ENCODE measurements at regions not wholly inside any gene's neighbourhood (a gene's known extent, or its start where the extent isn't known, plus 50 kb on each side); places are given as distances from the start of the nearest gene placed in this dataset.

DNA sequence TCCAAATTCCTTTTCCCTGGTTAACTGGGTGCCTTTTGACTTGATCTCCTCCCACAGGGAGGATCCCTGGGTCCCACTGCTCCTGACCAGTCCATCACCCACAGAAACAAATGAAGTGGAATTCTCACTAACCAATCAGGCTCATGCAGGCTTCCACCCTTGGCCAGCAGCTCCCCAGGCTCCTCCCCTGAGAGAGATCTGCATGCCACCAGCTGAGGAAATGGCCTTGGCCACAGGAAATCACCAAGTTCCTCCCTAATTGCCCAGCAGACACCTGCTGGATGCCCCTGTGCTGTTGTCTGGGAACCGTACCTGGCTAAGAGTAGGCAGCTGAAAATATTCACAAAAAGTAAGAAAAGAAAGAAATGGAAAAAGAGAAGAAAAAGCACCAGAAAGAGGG lies 207.4 kb downstream of the NCK2 start:
- H3K4me2 ChIP-seq (replicated peaks; ENCODE audit: low read depth, low read length, poor library complexity, severe bottlenecking) = no peak overlapping the region
- Mint-ChIP-seq H3K27me3 (peaks cover 8% of the 10 kb centered on the region), H3K9me3 (ENCODE audit: insufficient read depth) (no peaks in the 10 kb centered on the region), H3K4me3 (no peak overlapping the region), H3K27ac (no peak overlapping the region), H3K4me1 (peaks cover 9% of the 10 kb centered on the region)
- H3K27ac ChIP-seq (ENCODE audit: low read length in 2 of 2) = no peak overlapping the region
- ChIA-PET POLR2A (no interaction called here), CTCF (no interaction called here)
- H3K9ac ChIP-seq (ENCODE audit: low read length) = no peak overlapping the region
- intact Hi-C loops (cut with micrococcal nuclease) = no loop called here
- DNase-seq = no peak
- H3K4me3 ChIP-seq (ENCODE audit: control extremely low read depth in 1 of 5, extremely low read depth in 1 of 5, insufficient read depth in 1 of 5, low read depth in 2 of 5, low read length in 4 of 5) = no peak overlapping the region
- no peak overlapping the region for H2AFZ ChIP-seq (ENCODE audit: insufficient read depth, low read depth, low read length, poor library complexity, severe bottlenecking)
- peaks cover 0 to 2% (median 0%) of the 10 kb centered on the region in 4 experiments for H3K27me3 ChIP-seq (replicated peaks in 1 of 4; ENCODE audit: control extremely low read depth in 1 of 4, control insufficient read depth in 3 of 4, insufficient read depth in 4 of 4, low read length in 3 of 4)
- no peaks in the 10 kb centered on the region for H3K36me3 ChIP-seq (replicated peaks in 1 of 2; ENCODE audit: control extremely low read depth in 1 of 2, control insufficient read depth in 1 of 2, extremely low read depth in 1 of 2, insufficient read depth in 2 of 2, low read length in 1 of 2)
- whole genome bisulfite sequencing (ENCODE audit: insufficient coverage) = no CpG with 5 or more reads among the region's 1 CpG
- TF ChIP-seq EZH2 (IDR thresholded peaks at IDR 0.05; ENCODE audit: borderline replicate concordance, insufficient read depth, low read depth, low read length, poor library complexity, severe bottlenecking) = no peak
- TF ChIP-seq, protein P1, sequence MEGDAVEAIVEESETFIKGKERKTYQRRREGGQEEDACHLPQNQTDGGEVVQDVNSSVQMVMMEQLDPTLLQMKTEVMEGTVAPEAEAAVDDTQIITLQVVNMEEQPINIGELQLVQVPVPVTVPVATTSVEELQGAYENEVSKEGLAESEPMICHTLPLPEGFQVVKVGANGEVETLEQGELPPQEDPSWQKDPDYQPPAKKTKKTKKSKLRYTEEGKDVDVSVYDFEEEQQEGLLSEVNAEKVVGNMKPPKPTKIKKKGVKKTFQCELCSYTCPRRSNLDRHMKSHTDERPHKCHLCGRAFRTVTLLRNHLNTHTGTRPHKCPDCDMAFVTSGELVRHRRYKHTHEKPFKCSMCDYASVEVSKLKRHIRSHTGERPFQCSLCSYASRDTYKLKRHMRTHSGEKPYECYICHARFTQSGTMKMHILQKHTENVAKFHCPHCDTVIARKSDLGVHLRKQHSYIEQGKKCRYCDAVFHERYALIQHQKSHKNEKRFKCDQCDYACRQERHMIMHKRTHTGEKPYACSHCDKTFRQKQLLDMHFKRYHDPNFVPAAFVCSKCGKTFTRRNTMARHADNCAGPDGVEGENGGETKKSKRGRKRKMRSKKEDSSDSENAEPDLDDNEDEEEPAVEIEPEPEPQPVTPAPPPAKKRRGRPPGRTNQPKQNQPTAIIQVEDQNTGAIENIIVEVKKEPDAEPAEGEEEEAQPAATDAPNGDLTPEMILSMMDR (IDR thresholded peaks at IDR 0.05) = no peak
- no peaks in the 10 kb centered on the region for H4K20me1 ChIP-seq (ENCODE audit: control insufficient read depth, insufficient read depth, low read length, poor library complexity, severe bottlenecking)
- peaks cover 0 to 2% (median 0%) of the 10 kb centered on the region in 3 donors for H3K9me3 ChIP-seq (ENCODE audit: control extremely low read depth in 1 of 3, control insufficient read depth in 2 of 3, insufficient read depth in 1 of 3, low read length in 2 of 3)
- H3K4me1 ChIP-seq (ENCODE audit: control insufficient read depth in 2 of 2, insufficient read depth in 2 of 2, low read length in 2 of 2) = peaks cover 4% of the 10 kb centered on the region in 2 donors
- no peak for ATAC-seq (ENCODE audit: low read depth)
- no peaks in the 10 kb centered on the region for H3K79me2 ChIP-seq (ENCODE audit: control insufficient read depth, insufficient read depth, low read length)

DNA sequence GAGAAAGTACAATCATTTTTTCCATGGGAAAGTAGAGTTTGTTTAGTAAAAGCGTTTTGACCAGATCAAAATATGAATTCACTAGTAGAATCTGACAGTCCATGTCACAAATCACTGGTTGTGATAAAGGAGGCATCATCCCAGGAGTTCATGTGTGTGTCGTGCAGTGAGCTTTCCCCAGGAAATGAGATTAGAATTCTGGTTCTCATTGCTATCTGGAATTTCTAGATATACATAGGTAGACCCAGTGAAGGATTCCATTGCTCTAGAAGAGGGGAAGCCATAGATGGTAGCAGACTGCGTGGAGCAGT lies 206.6 kb downstream of the NCK2 start:
- no peaks in the 10 kb centered on the region for H3K79me2 ChIP-seq (ENCODE audit: control insufficient read depth, insufficient read depth, low read length)
- ChIA-PET CTCF (no interaction called here), POLR2A (no interaction called here)
- no peak overlapping the region for H2AFZ ChIP-seq (ENCODE audit: insufficient read depth, low read depth, low read length, poor library complexity, severe bottlenecking)
- H3K4me1 Mint-ChIP-seq = peaks cover 9% of the 10 kb centered on the region
- no peaks in the 10 kb centered on the region for H3K36me3 ChIP-seq (replicated peaks in 1 of 2; ENCODE audit: control extremely low read depth in 1 of 2, control insufficient read depth in 1 of 2, extremely low read depth in 1 of 2, insufficient read depth in 2 of 2, low read length in 1 of 2)
- DNase-seq (no peak), ATAC-seq (ENCODE audit: low read depth) (no peak)
- TF ChIP-seq EZH2 (IDR thresholded peaks at IDR 0.05; ENCODE audit: borderline replicate concordance, insufficient read depth, low read depth, low read length, poor library complexity, severe bottlenecking) = no peak
- TF ChIP-seq, protein P1 (IDR thresholded peaks at IDR 0.05) = no peak
- peaks cover 0 to 2% (median 0%) of the 10 kb centered on the region in 3 donors for H3K9me3 ChIP-seq (ENCODE audit: control extremely low read depth in 1 of 3, control insufficient read depth in 2 of 3, insufficient read depth in 1 of 3, low read length in 2 of 3)
- no peak overlapping the region for H3K27ac ChIP-seq (ENCODE audit: low read length in 2 of 2)
- H3K9ac ChIP-seq (ENCODE audit: low read length) = no peak overlapping the region
- 65% methylated on average over 2 of the region's 3 CpGs for WGBS (ENCODE audit: insufficient coverage)
- peaks cover 6% of the 10 kb centered on the region for H3K27me3 Mint-ChIP-seq
- H3K4me2 ChIP-seq (replicated peaks; ENCODE audit: low read depth, low read length, poor library complexity, severe bottlenecking) = no peak overlapping the region
- no peak overlapping the region for H3K27ac Mint-ChIP-seq
- H3K4me1 ChIP-seq (ENCODE audit: control insufficient read depth in 2 of 2, insufficient read depth in 2 of 2, low read length in 2 of 2) = peaks cover 4% of the 10 kb centered on the region in 2 donors
- no peaks in the 10 kb centered on the region for H4K20me1 ChIP-seq (ENCODE audit: control insufficient read depth, insufficient read depth, low read length, poor library complexity, severe bottlenecking)
- H3K4me3 ChIP-seq (ENCODE audit: control extremely low read depth in 1 of 5, extremely low read depth in 1 of 5, insufficient read depth in 1 of 5, low read depth in 2 of 5, low read length in 4 of 5) = no peak overlapping the region
- no peak overlapping the region for H3K4me3 Mint-ChIP-seq
- no peaks in the 10 kb centered on the region for H3K9me3 Mint-ChIP-seq (ENCODE audit: insufficient read depth)
- H3K27me3 ChIP-seq (replicated peaks in 1 of 4; ENCODE audit: control extremely low read depth in 1 of 4, control insufficient read depth in 3 of 4, insufficient read depth in 4 of 4, low read length in 3 of 4) = peaks cover 0 to 2% (median 0%) of the 10 kb centered on the region in 4 experiments
- intact Hi-C loops (cut with micrococcal nuclease) = no loop called here
